ENCODE measurements at regions not wholly inside any gene's neighbourhood (a gene's known extent, or its start where the extent isn't known, plus 50 kb on each side); places are given as distances from the start of the nearest gene placed in this dataset.

- no peak for TF ChIP-seq GATA2 (IDR thresholded peaks at IDR 0.05; ENCODE audit: low read depth, low read length)
- no peak for TF ChIP-seq GATA3 (IDR thresholded peaks at IDR 0.05; ENCODE audit: low read depth, low read length)
These were observed 255.3 kb upstream of the PCDH10 start for GRCh38 chr4:132893787-132894186.

Data from SH-SY5Y (cell line).